Natural killer cell (primary cell): ENCODE measurements at regions not wholly inside any gene's neighbourhood (a gene's known extent, or its start where the extent isn't known, plus 50 kb on each side); places are given as distances from the start of the nearest gene placed in this dataset.

Source experiments
- ATAC-seq, 3 donors: fragments of 150-1000 bp in 2 of 3; fragments of 200-7000 bp in 1 of 3; cut with Tn5 transposase; 1 replicate in 1 of 3; 2 replicates in 2 of 3; pipeline ENCODE4 v1.10.0; 2021; ENCODE audit warnings: mild to moderate bottlenecking in 2 of 3, moderate library complexity in 2 of 3
- DNase-seq, 2 donors: peaks; one replicate each; pipeline versions ENCODE4 v3.0.0 to v3.0.0-alpha.2; 2013 to 2021; ENCODE audit warnings: mixed read lengths in 1 of 2
- H3K27ac ChIP-seq: one replicate; pipeline ENCODE4 v1.5.1; 2013; ENCODE audit warnings: mild to moderate bottlenecking, low read length
- H3K27me3 ChIP-seq: one replicate; pipeline ENCODE4 v1.6.1; 2013; ENCODE audit warnings: low read length; ENCODE audit not compliant: control insufficient read depth, insufficient read depth
- H3K36me3 ChIP-seq: one replicate; pipeline ENCODE4 v1.6.1; 2013; ENCODE audit warnings: low read length; ENCODE audit not compliant: control insufficient read depth, insufficient read depth
- H3K4me1 ChIP-seq: one replicate; pipeline ENCODE4 v1.6.1; 2013; ENCODE audit warnings: low read length; ENCODE audit not compliant: control insufficient read depth, insufficient read depth
- H3K4me3 ChIP-seq: one replicate; pipeline ENCODE4 v1.5.1; 2013; ENCODE audit warnings: low read length
- H3K9me3 ChIP-seq: one replicate; pipeline ENCODE4 v1.6.1; 2013; ENCODE audit warnings: low read length; ENCODE audit not compliant: control insufficient read depth, insufficient read depth
- H3K27ac Mint-ChIP-seq, 2 donors: one replicate each; pipeline ENCODE4 v1.8.0; 2022; ENCODE audit warnings: mild to moderate bottlenecking in 2 of 2, mixed read lengths in 2 of 2, moderate library complexity in 1 of 2
- H3K27me3 Mint-ChIP-seq, 2 donors: one replicate each; pipeline ENCODE4 v1.8.0; 2022; ENCODE audit warnings: low read depth in 2 of 2, mixed read lengths in 2 of 2
- H3K36me3 Mint-ChIP-seq: one replicate; pipeline ENCODE4 v1.8.0; 2022; ENCODE audit warnings: mixed read lengths
- H3K4me1 Mint-ChIP-seq, 2 donors: one replicate each; pipeline ENCODE4 v1.8.0; 2022; ENCODE audit warnings: mixed read lengths in 2 of 2
- H3K4me3 Mint-ChIP-seq: one replicate; pipeline ENCODE4 v1.8.0; 2022; ENCODE audit warnings: mild to moderate bottlenecking, moderate library complexity, mixed read lengths
- H3K9me3 Mint-ChIP-seq, 2 donors: one replicate each; pipeline ENCODE4 v1.8.0; 2022; ENCODE audit warnings: mixed read lengths in 2 of 2
- CTCF ChIP-seq: fragments of 200-600 bp; IDR thresholded peaks from one replicate; pipeline ENCODE4 v1.8.0; 2022; ENCODE audit warnings: antibody characterized with exemption
- WGBS: methylation state at CpG from one replicate; pipeline ENCODE4 v1.1.7; 2013; ENCODE audit warnings: missing lambda C conversion rate; ENCODE audit not compliant: insufficient coverage; 5-methylcytosine and 5-hydroxymethylcytosine counted together
- intact Hi-C: fragments of 100-400 bp; cut with micrococcal nuclease; formaldehyde crosslinking; loops from one replicate; pipeline ENCODE4 v1.14.2; 2022

GRCh38 chr1:106289265-106289928 lies 767.1 kb upstream of the PRMT6 start:
- no peaks in the 10 kb centered on the region for H3K36me3 ChIP-seq
- H3K9me3 ChIP-seq, result no peaks in the 10 kb centered on the region
- TF ChIP-seq CTCF, result no peak
- ATAC-seq (no peak), DNase-seq (no peak)
- H3K4me1 Mint-ChIP-seq, result no peaks in the 10 kb centered on the region
- no peaks in the 10 kb centered on the region for H3K27me3 Mint-ChIP-seq
- no peak overlapping the region for H3K4me3 Mint-ChIP-seq
- 93% methylated on average over 2 of the region's 3 CpGs for WGBS
- no peak overlapping the region for H3K4me3 ChIP-seq
- H3K27ac ChIP-seq, result no peak overlapping the region
- no peaks in the 10 kb centered on the region for H3K27me3 ChIP-seq
- H3K9me3 Mint-ChIP-seq, result peaks cover 20 to 22% of the 10 kb centered on the region in 2 donors
- H3K27ac Mint-ChIP-seq, result no peak overlapping the region
- H3K4me1 ChIP-seq, result no peaks in the 10 kb centered on the region
- no peaks in the 10 kb centered on the region for H3K36me3 Mint-ChIP-seq
- intact Hi-C loops, result no loop called here

GRCh38 chr1:106290805-106291501 lies 765.5 kb upstream of the PRMT6 start:
- H3K27me3 ChIP-seq, result no peaks in the 10 kb centered on the region
- no peak for TF ChIP-seq CTCF
- H3K4me1 ChIP-seq, result no peaks in the 10 kb centered on the region
- DNase-seq (no peak), ATAC-seq (no peak)
- Mint-ChIP-seq H3K27me3 (no peaks in the 10 kb centered on the region), H3K27ac (no peak overlapping the region), H3K4me1 (no peaks in the 10 kb centered on the region), H3K36me3 (no peaks in the 10 kb centered on the region), H3K9me3 (peaks cover 14 to 15% of the 10 kb centered on the region in 2 donors), H3K4me3 (no peak overlapping the region)
- no peaks in the 10 kb centered on the region for H3K36me3 ChIP-seq
- H3K27ac ChIP-seq, result no peak overlapping the region
- no peak overlapping the region for H3K4me3 ChIP-seq
- 79% methylated on average over 13 of the region's 13 CpGs for WGBS
- intact Hi-C loops, result no loop called here
- no peaks in the 10 kb centered on the region for H3K9me3 ChIP-seq

- TF ChIP-seq CTCF, result no peak
- ATAC-seq, result no peak
- H3K4me3 ChIP-seq, result no peak overlapping the region
- Mint-ChIP-seq H3K27ac (no peak overlapping the region), H3K27me3 (no peaks in the 10 kb centered on the region), H3K9me3 (peaks cover 10 to 14% of the 10 kb centered on the region in 2 donors), H3K4me3 (no peak overlapping the region), H3K4me1 (no peaks in the 10 kb centered on the region), H3K36me3 (peaks cover 4% of the 10 kb centered on the region)
- H3K36me3 ChIP-seq, result no peaks in the 10 kb centered on the region
- no peaks in the 10 kb centered on the region for H3K27me3 ChIP-seq
- no peak overlapping the region for H3K27ac ChIP-seq
- no peaks in the 10 kb centered on the region for H3K9me3 ChIP-seq
- WGBS, result 87% methylated on average over 3 of the region's 4 CpGs
- DNase-seq, result no peak
- H3K4me1 ChIP-seq, result no peaks in the 10 kb centered on the region
- intact Hi-C loops, result no loop called here
Observed at GRCh38 chr1:106292130-106292529, 764.3 kb upstream of the PRMT6 start.

GRCh38 chr1:106296431-106296830 lies 760.0 kb upstream of the PRMT6 start:
- intact Hi-C loops, result no loop called here
- TF ChIP-seq CTCF, result no peak
- Mint-ChIP-seq H3K27ac (no peak overlapping the region), H3K36me3 (peaks cover 6% of the 10 kb centered on the region), H3K4me3 (no peak overlapping the region), H3K4me1 (no peaks in the 10 kb centered on the region), H3K9me3 (peaks cover 10 to 17% of the 10 kb centered on the region in 2 donors), H3K27me3 (no peaks in the 10 kb centered on the region)
- Histone ChIP-seq H3K27me3 (no peaks in the 10 kb centered on the region), H3K9me3 (peaks cover 4% of the 10 kb centered on the region), H3K4me1 (no peaks in the 10 kb centered on the region), H3K4me3 (no peak overlapping the region), H3K27ac (no peak overlapping the region), H3K36me3 (no peaks in the 10 kb centered on the region)
- no CpG with 5 or more reads among the region's 1 CpG for WGBS
- ATAC-seq (no peak), DNase-seq (no peak)
